Activated CD4-positive, alpha-beta T cell treated with anti-CD3 and anti-CD28 coated beads, Interleukin-2, amount 50 U/mL, for 16 hours (primary cell): ENCODE measurements at regions not wholly inside any gene's neighbourhood (a gene's known extent, or its start where the extent isn't known, plus 50 kb on each side); places are given as distances from the start of the nearest gene placed in this dataset.
"Not testable (repeated sequence)": the region's sequence is repeated elsewhere in the genome, so short reads cannot be mapped to it uniquely, and the experiment has no call there.

ENCODE experiments used
- DNase-seq: peaks from one replicate; pipeline ENCODE4 v3.0.0-alpha.2; 2020

- DNase-seq = no peak
Measured at GRCh38 chr18:41121116-41121826, 833.8 kb upstream of the PIK3C3 start.

- DNase-seq = no peak
Measured at GRCh38 chr18:41119031-41119430, 836.0 kb upstream of the PIK3C3 start.

DNA sequence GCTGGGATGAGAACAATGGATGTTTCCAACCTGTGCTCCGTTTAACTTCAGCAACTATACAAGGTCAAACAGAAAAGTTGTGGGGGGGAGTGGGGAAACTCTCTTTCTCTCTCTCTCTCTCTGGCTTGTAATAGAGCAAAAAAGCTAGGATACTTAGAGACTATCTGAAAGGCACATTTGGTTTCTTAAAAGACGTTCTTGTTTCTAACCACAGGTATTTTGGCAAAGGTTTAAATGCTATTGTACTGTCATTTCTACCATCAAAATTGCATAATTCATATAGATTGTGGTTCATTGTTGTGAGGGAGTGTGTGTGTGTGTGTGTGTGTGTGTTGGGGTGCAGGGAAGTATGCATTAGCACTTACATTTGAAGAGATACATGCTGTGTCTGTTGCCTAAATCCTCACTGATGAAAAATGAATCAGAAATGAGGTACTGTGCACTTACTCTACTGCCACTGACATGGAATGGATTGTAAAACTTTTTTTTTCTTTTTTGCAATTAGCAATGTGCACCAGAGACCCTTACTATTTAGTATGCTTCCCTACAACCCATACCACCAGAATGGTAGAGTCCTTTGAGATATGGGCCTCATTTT is 841.0 kb upstream of the PIK3C3 start:
- no peak for DNase-seq

GRCh38 chr18:41099451-41099850 is 855.6 kb upstream of the PIK3C3 start:
- no peak for DNase-seq

- DNase-seq = no peak
Measured at GRCh38 chr18:41096504-41096903, 858.5 kb upstream of the PIK3C3 start.

- DNase-seq = no peak
Measured at GRCh38 chr18:41077076-41077475, 878.0 kb upstream of the PIK3C3 start.

- DNase-seq = no peak
Measured at GRCh38 chr18:41075212-41075611, 879.8 kb upstream of the PIK3C3 start.

- DNase-seq = no peak
Measured at GRCh38 chr18:41073372-41073954, 881.6 kb upstream of the PIK3C3 start.

DNA sequence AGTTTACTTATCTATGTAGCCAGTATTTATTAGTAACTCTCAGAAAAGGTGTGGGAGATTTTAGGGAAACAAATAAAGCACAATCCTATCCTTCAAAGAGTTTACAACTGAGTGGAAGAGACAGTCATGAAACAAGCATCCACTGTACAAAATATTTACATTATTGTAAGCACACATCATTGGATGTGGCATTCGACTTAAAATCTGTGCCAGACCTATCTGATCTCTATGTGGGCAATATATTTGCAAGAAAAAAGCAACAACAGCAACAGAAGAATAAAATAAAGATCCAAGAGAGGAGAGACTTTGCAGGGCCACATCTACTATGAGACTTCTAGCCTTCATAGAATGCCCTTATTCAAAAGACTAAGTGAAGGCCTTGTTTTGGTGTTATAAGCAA is 882.1 kb upstream of the PIK3C3 start:
- no peak for DNase-seq

DNA sequence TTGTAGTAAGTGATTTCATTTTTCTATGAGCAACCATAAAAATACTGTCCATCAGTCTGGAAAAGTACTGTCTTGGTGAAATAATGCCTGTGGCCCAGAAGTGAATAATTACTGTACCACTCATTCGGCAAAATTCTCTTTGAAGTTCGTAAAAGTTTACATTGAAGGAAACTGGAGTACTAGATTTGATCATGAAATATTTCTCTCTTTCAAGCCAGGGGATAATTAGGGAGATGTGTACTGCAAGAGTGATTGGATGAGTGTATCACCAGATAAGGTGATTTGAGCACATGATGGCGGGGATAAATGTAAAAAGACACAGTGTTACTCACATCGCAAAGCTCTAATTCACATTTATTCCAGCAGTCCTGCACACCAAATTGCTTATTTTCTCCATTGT is 883.2 kb upstream of the PIK3C3 start:
- DNase-seq = no peak

DNA sequence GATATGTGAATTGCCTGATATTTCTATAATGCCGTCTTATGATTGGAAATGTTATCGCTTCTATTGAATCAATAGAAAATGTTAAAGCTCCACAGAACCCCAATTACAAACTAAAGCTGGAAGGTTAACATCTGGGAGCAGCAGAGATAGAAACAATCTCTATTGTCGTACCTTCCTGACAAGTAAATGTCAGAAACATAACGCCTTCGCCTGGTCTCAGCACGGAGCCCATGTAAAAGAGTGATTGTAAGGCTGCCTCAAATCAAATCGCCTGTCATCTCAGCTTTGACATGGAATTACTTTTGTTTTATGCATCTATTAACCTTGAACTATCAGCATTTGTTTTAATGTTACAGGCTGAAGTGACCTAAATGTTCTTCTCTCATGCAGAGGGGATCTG is 885.9 kb upstream of the PIK3C3 start:
- no peak for DNase-seq

DNA sequence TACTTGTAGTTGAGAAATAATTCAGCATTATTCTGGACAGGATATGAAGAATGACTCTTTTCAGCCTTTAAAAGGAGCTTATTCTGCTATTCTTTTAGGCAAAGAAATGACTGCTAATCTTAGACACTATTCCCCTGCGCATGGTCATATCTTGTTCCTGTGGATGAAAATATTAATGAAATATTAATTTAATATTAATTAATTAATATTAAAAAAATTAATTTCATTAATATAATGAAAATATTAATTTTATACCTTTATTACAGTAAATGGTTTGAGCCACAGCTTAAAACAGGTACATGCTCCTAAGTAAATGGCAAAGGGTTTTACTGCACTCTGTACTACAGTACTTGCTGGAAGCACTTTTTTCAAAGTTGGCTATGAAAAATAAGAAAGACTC is 890.1 kb upstream of the PIK3C3 start:
- no peak for DNase-seq

- DNase-seq = no peak
Measured at GRCh38 chr18:41060967-41061366, 894.1 kb upstream of the PIK3C3 start.

GRCh38 chr18:41059126-41059415 is 896.0 kb upstream of the PIK3C3 start:
- no peak for DNase-seq

DNA sequence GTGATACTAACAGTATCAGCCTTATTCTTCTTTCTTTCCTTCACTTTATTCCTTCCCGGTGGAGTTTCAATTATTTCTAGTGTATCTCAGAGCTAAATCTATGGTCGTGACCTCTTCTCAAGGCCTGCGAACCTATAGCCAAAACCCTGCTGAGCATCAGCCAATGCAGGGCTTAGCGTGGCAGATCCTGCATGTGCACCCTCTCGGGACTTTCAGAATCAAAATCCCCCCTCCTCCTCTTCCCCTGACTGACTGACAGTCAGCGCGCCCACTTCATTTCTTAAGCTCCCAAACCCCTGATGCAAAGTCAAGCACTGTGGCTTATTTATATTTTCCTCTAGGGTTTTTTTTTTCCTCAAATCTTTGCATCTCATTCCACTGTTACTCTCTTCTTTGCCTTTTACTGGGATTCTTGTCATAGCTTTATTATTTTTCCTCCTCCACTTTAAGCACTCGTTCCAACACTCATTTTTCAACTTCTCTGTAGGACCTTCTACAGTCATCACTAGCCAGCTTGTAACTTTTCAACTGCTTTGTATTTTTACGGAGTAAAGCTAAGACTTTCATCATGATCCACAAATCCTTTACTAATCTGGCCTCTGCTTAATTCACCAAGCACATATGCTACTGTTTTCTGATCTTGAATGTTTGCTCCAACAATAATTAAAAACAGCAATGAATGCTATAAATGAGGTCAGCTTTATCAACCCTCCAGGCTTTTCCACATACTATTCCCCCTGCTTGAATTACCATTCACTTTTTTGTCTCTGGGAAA is 896.5 kb upstream of the PIK3C3 start:
- DNase-seq = no peak

DNA sequence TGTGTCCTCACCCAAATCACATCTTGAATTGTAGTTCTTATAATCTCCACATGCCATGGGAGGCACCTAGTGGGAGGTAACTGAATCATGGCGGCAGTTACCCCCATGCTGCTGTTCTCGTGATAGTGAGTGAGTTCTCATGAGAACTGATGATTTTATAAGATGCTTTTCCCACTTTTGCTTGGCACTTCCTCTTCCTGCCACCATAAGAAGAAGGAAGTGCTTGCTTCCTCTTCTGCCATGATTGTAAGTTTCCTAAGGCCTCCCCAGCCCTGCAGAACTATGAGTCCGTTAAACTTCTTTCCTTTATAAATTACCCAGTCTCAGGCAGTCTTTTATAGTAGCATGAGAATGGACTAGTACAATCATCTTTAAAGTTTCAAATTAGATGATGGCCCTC is 902.4 kb upstream of the PIK3C3 start:
- no peak for DNase-seq

- DNase-seq = not testable (repeated sequence)
Measured at GRCh38 chr18:41046250-41046649, 908.8 kb upstream of the PIK3C3 start.

DNA sequence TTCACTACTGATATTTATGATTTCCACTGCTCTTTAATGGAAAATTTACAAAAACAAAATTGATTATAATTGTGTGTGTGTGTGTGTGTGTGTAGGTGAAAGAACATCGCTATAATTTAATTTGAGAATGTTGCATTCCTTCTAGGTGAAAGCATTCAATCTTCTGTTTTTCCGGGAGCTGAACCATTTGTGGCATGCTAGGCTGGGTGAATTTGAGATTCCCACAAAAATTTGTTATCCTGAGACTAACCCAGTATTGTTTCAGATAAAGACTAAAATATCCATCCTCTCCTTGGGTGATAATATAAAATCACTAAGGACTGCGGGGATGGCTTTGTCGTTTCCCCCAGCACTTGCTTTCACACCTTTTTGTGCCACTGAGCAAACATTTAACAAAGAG is 911.2 kb upstream of the PIK3C3 start:
- DNase-seq = no peak

DNA sequence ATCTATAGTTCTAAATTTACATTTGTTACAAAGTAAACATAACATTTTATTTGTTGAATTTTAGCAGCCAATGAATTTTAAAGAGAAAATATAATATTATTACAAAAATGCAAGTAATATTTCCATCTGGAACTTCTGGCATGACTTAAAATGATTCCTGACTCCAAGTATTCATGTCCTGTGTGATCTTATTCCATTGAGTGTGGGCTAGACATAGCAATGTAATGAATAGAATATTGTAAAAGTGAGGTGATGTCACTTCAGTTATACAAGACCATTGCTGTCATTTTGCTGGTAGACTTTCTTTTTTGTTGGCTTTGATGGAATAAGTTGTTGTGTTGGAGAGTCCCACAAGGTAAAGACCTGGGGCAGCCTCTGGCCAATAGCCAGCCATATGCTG is 912.2 kb upstream of the PIK3C3 start:
- DNase-seq = no peak

DNA sequence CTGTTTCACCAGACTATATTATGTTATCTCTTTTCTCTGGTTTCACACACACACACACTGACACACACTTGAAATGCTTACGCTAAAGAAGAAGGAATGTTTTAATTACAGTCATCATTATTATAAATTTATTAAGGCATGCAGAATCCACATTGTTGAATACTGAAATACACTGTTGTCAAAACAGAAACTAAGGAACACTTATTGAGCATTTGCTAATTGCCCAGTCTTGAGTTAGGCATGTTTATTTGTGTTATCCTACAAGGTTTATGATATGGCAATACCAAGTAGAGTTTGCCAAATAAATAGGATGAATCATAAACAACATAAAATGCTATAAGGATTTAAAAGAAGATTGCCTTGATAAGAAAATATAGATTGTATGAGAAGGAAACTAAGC is 917.0 kb upstream of the PIK3C3 start:
- DNase-seq = no peak

GRCh38 chr18:41036346-41036745 is 918.7 kb upstream of the PIK3C3 start:
- DNase-seq = no peak

GRCh38 chr18:41034413-41034812 is 920.6 kb upstream of the PIK3C3 start:
- no peak for DNase-seq

DNA sequence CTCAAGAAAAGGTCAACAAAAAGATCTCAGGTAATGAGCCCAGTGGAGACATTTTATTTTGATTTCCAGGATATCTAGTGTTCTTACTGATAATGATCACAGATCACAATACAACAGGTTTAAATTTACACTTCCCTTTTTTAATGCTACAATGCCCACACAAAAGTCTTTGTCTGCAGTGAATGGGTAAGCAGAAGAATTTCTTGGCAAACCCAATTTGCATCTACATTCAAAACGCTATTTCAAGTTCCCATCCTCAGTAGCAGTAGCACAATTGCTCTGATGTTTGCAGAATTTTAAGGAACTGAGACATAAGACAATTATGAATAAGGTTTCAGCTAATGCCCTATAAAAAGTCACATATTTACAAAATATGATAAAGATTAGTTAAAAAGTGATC is 929.4 kb upstream of the PIK3C3 start:
- no peak for DNase-seq

DNA sequence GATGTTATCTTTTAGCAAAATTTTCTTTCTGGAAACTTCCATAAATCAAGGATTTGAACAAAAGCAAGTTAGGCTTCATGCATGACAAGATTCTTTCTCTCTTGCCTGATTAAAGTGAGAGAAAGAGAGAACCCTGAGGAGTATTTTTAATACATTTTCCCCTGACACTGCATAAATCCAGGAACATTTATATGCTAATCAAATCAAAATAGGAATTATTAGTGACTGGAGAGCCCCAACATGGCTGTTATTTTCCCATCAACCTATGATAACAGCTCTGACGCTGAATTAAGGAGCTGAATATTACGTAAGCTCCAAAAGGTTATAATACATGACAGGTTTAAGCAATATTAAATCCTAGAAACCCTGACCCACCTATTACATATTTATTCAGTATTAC is 930.2 kb upstream of the PIK3C3 start:
- no peak for DNase-seq
